C4-2B (cell line): ENCODE measurements at regions not wholly inside any gene's neighbourhood (a gene's known extent, or its start where the extent isn't known, plus 50 kb on each side); places are given as distances from the start of the nearest gene placed in this dataset.
A peak's percentile ranks its signal among the peaks of the same experiment; 100 is the strongest.
"Not testable (repeated sequence)": the region's sequence is repeated elsewhere in the genome, so short reads cannot be mapped to it uniquely, and the experiment has no call there.

ENCODE experiments used
- H3K27ac ChIP-seq: fragments of 450-650 bp; 2 replicates; pipeline ENCODE4 v1.5.1; 2017

DNA sequence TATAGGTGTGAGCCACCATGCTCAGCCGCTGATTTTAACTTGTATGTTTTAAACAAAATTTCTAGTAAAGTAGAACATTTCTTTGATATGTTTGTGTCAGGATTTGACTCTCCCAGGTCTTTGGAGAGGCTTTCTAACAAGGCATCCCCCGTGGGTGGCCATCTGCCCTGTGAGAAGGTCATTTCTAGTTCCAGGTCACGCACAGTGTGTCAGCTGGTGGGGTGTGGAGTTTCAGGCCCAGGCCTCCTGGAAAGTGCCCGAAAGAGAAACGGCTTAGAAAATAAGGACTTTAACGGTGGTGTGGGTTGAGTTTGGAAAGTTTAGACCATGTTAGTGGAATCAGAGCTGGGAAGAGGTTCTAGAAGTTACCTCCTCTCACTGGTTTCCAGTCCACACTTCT is 61.0 kb downstream of the SPDYE17 start:
- not testable (repeated sequence) for H3K27ac ChIP-seq

- H3K27ac ChIP-seq, result not testable (repeated sequence)
Measured at GRCh38 chr7:76969892-76970291, 62.3 kb downstream of the SPDYE17 start.

DNA sequence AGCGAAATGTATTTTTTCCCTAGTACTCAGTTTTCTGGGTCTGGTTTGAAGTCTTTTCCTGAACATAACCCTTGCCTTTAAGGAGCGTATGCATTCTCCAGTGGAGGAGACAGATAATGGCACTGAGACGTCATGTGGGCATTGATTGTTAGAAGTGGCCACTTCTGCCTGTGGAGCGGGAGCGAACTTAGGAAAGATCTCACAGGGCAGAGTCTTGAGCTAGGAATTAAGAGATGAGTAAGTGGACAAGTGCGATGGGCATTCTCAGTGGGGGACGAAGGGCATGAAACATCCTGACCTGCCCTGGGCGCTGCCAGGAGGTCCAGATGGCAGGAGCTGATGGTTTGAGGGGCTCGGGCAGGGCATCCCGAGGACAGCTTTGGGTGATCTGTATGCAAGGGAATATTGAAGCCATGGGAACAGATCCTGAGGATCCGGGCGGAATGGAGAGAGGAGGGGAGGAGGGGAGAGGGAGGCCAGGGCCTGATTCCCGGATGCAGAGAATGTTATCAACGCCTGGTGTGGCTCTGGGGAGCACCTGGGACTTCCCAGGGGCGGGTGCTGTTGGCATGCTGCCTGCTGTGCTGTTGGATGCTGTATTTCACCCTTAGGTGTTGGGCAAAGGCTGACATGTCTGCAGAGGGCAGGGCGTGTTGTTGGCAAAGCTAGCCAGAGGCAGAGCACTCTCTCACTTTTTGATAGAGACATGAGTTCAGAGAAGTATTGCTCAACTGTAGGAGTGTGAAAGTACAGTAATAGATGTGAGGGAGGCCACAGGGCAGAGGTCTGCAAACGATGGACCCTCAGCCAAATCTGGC is 66.2 kb downstream of the SPDYE17 start:
- not testable (repeated sequence) for H3K27ac ChIP-seq

DNA sequence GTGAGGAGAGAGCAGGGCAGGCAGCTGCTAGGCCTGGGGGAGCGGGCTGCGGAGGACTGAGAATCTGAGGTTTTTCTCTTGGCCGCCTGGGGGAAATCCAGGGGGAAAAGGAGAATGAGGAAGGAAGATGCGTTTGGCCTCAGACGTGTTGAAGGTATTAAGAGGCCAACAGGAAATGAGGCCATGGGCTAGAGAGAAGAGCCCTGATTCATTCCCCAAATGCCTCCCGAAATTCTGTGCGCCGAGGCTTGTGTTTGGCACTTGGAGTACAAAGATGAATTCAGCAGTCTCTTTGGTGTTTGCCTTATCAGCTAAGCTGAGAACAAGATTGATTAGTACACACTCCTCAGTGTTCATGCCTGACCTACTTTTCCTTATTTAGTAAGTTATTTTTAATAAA is 68.1 kb downstream of the SPDYE17 start:
- not testable (repeated sequence) for H3K27ac ChIP-seq

DNA sequence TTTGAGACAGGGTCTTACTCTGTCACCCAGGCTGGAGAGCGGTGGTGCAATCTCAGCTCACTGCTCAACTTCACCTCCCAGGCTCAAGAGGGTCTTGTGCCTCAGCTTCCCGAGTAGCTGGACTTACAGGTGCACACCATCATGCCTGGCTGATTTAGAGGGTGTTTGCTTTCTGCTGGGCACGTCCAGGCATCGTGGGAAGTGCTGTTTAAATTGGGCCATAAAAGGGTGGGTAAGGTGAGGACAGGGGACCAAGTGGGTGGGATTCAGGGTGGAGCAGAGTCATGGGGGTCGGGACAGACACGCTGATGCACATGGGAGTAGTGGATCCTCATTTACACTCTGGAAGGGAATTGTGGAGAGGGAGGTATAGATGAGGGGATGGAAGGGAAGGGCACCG is 69.1 kb downstream of the SPDYE17 start:
- peak overlapping the region; percentile 37; the same call in 1 of the 2 replicates for H3K27ac ChIP-seq

GRCh38 chr7:76960400-76960986 is 71.7 kb downstream of the SPDYE17 start:
- not testable (repeated sequence) for H3K27ac ChIP-seq

DNA sequence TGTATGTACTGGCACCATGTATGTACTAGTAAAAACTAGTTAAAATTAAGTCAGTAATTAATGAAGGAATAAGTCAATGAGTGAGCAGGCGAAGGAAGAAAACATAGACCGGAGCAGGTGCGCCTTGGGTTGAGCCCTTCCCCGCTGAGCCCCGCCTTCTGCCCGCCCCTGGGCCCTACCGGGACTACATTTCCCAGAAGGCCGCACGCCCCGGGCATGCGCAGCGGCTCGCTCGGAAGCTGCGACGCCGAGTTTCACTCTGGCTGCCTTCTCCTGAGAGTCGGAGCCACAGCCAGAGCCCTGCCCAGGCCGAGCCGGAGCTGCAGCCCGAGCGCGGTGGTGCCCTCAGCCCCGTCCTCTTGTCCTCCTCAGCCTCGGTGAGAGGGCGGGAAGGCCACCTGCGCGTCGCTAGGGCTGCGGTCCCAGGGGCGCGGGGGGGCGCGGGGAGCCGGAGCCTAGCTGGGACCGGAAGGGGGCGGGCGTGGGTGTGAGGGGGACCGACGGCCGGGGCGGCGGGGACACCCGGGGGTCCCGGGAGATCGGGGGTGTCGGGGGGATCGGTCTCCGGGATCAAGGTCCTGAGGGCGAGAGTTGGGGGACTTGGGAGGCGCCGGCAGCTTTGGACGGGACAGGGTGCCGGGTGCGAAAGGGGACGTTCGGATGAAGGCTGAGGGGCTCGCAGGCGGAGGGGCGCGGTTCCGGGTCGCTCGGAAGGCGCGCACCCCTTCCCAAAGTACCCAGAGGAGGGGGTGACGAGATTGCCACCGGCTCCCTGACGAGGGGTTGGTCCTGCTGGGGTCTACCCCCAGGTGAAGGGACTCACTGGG is 72.4 kb downstream of the SPDYE17 start:
- not testable (repeated sequence) for H3K27ac ChIP-seq

GRCh38 chr7:76956531-76956930 is 75.6 kb downstream of the SPDYE17 start:
- not testable (repeated sequence) for H3K27ac ChIP-seq

- not testable (repeated sequence) for H3K27ac ChIP-seq
Measured at GRCh38 chr7:76955124-76955523, 77.0 kb downstream of the SPDYE17 start.

- not testable (repeated sequence) for H3K27ac ChIP-seq
Measured at GRCh38 chr7:76944603-76945002, 87.6 kb downstream of the SPDYE17 start.

GRCh38 chr7:76941809-76942765 is 90.1 kb downstream of the SPDYE17 start:
- H3K27ac ChIP-seq, result not testable (repeated sequence)

- not testable (repeated sequence) for H3K27ac ChIP-seq
Measured at GRCh38 chr7:76937781-76938180, 94.4 kb downstream of the SPDYE17 start.

- H3K27ac ChIP-seq, result not testable (repeated sequence)
Measured at GRCh38 chr7:76937330-76937729, 94.8 kb downstream of the SPDYE17 start.

DNA sequence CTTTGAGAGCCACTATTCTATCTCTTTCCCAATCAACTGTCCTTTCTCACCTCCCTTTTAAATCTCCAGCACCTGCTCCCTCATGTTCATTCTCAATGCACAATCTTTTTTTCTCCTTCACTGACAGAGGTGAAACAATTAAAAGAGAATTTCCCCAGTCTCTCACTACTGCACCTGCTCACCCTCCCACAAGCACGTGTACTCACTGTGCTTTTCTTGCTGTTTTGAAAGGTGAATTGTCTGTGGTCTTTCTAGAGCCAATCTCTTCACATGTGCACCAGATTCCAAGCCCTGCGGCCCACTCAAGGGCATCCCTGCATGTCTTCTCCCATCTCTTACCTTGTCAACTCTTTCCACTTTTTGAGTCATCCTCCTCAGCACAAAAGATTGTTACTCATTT is 95.8 kb downstream of the SPDYE17 start:
- H3K27ac ChIP-seq, result not testable (repeated sequence)

GRCh38 chr7:76934711-76935110 is 97.5 kb downstream of the SPDYE17 start:
- H3K27ac ChIP-seq, result not testable (repeated sequence)

- H3K27ac ChIP-seq, result not testable (repeated sequence)
Measured at GRCh38 chr7:76932957-76933356, 99.2 kb downstream of the SPDYE17 start.

DNA sequence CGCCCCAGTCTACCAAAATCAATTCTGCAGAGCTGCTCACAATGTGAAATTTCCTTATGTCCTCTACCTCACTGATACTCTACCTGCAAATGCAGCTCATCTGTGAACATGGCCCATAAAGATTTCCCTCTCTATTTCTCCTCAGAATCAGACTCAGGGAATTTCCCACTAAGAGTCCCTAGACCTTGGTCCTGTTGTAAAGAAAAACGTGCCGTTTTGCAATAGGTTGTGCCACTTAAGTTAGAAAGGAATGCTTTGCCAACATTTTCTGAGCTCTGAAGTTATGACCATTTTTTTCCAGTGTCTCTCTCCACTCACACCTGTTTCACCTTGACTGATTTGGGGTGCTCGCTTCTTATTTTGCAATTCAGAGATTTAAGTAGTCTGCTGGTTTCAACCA is 100.7 kb downstream of the SPDYE17 start:
- not testable (repeated sequence) for H3K27ac ChIP-seq

GRCh38 chr7:76930416-76930815 is 101.7 kb downstream of the SPDYE17 start:
- not testable (repeated sequence) for H3K27ac ChIP-seq

- not testable (repeated sequence) for H3K27ac ChIP-seq
Measured at GRCh38 chr7:76928751-76929150, 103.4 kb downstream of the SPDYE17 start.

DNA sequence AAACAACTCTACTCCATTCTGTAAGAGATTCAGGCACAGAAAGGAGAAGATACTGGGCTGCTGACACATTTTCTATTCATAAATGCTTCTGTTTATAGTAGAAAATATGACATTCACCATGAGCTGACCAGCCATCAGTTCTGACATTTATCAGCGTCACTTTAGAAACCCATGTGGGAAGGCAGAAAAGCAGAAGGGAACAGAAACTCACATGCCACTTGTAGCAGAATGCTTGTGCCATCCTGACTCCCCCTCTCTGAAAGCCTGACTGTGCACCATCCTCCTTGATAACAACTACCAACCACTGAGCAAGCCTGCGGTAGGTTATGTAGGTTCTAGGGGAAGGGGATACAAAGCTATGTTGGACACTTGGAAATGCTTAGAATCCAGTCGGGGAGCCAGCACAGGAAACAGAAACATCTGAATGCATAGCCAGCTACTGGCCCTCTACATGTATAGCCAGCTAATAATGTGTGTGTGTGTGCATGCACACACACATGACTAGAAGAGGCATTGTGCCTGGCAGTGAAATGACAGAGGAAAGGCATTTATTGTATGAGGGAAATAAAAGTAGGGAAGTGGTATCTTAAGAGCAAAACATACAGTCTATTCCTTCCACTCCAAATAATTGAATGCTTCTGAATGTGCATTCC is 104.3 kb downstream of the SPDYE17 start:
- H3K27ac ChIP-seq, result not testable (repeated sequence)

- not testable (repeated sequence) for H3K27ac ChIP-seq
Measured at GRCh38 chr7:76926416-76926815, 105.7 kb downstream of the SPDYE17 start.
